ENCODE measurements at regions not wholly inside any gene's neighbourhood (a gene's known extent, or its start where the extent isn't known, plus 50 kb on each side); places are given as distances from the start of the nearest gene placed in this dataset.

GRCh38 chr7:116398672-116399071, 100.9 kb upstream of the CAV2 start:
- H3K4me1 ChIP-seq (ENCODE audit: control insufficient read depth in 1 of 2, low read depth in 2 of 2), result peaks cover 14 to 35% of the 10 kb centered on the region in 2 donors
- H3K9me3 ChIP-seq, result no peaks in the 10 kb centered on the region
- ATAC-seq (ENCODE audit: insufficient number of reproducible peaks, low FRiP score, low read depth), result no peak

GRCh38 chr7:116399819-116400218, 99.7 kb upstream of the CAV2 start:
- peaks cover 13 to 23% of the 10 kb centered on the region in 2 donors for H3K4me1 ChIP-seq (ENCODE audit: control insufficient read depth in 1 of 2, low read depth in 2 of 2)
- ATAC-seq (ENCODE audit: insufficient number of reproducible peaks, low FRiP score, low read depth), result no peak

More at GRCh38 chr7:116398672-116399071, 100.9 kb upstream of the CAV2 start:
- no peaks in the 10 kb centered on the region for H3K36me3 ChIP-seq
- DNase-seq (ENCODE audit: low spot score), result no peak
- no peak overlapping the region for H3K27ac ChIP-seq
- H3K4me3 ChIP-seq, result no peak overlapping the region
- TF ChIP-seq CTCF (IDR thresholded peaks at IDR 0.05), result no peak
- no peaks in the 10 kb centered on the region for H3K27me3 ChIP-seq (replicated peaks; ENCODE audit: insufficient read depth)

GRCh38 chr7:116400522-116400921, 99.0 kb upstream of the CAV2 start:
- no peak for TF ChIP-seq CTCF (IDR thresholded peaks at IDR 0.05)
- H3K4me1 ChIP-seq (ENCODE audit: control insufficient read depth in 1 of 2, low read depth in 2 of 2), result peaks cover 8 to 16% of the 10 kb centered on the region in 2 donors
- ATAC-seq (ENCODE audit: insufficient number of reproducible peaks, low FRiP score, low read depth) (no peak), DNase-seq (ENCODE audit: low spot score) (no peak)
- no peak overlapping the region for H3K27ac ChIP-seq
- no peaks in the 10 kb centered on the region for H3K36me3 ChIP-seq
- H3K9me3 ChIP-seq, result no peaks in the 10 kb centered on the region
- no peaks in the 10 kb centered on the region for H3K27me3 ChIP-seq (replicated peaks; ENCODE audit: insufficient read depth)
- H3K4me3 ChIP-seq, result no peak overlapping the region

More at GRCh38 chr7:116399819-116400218, 99.7 kb upstream of the CAV2 start:
- no peak for TF ChIP-seq CTCF (IDR thresholded peaks at IDR 0.05)
- Histone ChIP-seq H3K27me3 (replicated peaks; ENCODE audit: insufficient read depth) (no peaks in the 10 kb centered on the region), H3K9me3 (no peaks in the 10 kb centered on the region), H3K4me3 (no peak overlapping the region), H3K27ac (no peak overlapping the region), H3K36me3 (no peaks in the 10 kb centered on the region)
- DNase-seq (ENCODE audit: low spot score), result no peak

GRCh38 chr7:116401711-116402110, 97.8 kb upstream of the CAV2 start:
- ATAC-seq (ENCODE audit: insufficient number of reproducible peaks, low FRiP score, low read depth) (no peak), DNase-seq (ENCODE audit: low spot score) (no peak)
- Histone ChIP-seq H3K27ac (no peak overlapping the region), H3K4me3 (no peak overlapping the region), H3K4me1 (ENCODE audit: control insufficient read depth in 1 of 2, low read depth in 2 of 2) (peaks cover 6 to 15% of the 10 kb centered on the region in 2 donors), H3K27me3 (replicated peaks; ENCODE audit: insufficient read depth) (no peaks in the 10 kb centered on the region), H3K9me3 (no peaks in the 10 kb centered on the region), H3K36me3 (no peaks in the 10 kb centered on the region)
- no peak for TF ChIP-seq CTCF (IDR thresholded peaks at IDR 0.05)

GRCh38 chr7:116403265-116403664, 96.3 kb upstream of the CAV2 start:
- no peak for ATAC-seq (ENCODE audit: insufficient number of reproducible peaks, low FRiP score, low read depth)

More at GRCh38 chr7:116403265-116403664, 96.3 kb upstream of the CAV2 start:
- Histone ChIP-seq H3K27ac (peak overlapping the region in 1 of 2 donors; percentile 46), H3K4me3 (no peak overlapping the region), H3K9me3 (no peaks in the 10 kb centered on the region), H3K27me3 (replicated peaks; ENCODE audit: insufficient read depth) (no peaks in the 10 kb centered on the region), H3K4me1 (ENCODE audit: control insufficient read depth in 1 of 2, low read depth in 2 of 2) (peaks cover 13 to 19% of the 10 kb centered on the region in 2 donors), H3K36me3 (no peaks in the 10 kb centered on the region)
- no peak for TF ChIP-seq CTCF (IDR thresholded peaks at IDR 0.05)
- DNase-seq (ENCODE audit: low spot score), result no peak
